NK-92 (cell line): ENCODE measurements at regions not wholly inside any gene's neighbourhood (a gene's known extent, or its start where the extent isn't known, plus 50 kb on each side); places are given as distances from the start of the nearest gene placed in this dataset.

Source experiments
- DNase-seq: peaks from one replicate; lab custom pipeline; 2025; ENCODE audit not compliant: unreplicated experiment; lab: John Stamatoyannopoulos, UW

- DNase-seq, result no peak
These were observed 1468.6 kb downstream of the BRD1 start for GRCh38 chr22:48358886-48359612.

GRCh38 chr22:48357961-48358360 lies 1469.7 kb downstream of the BRD1 start:
- DNase-seq, result no peak

GRCh38 chr22:48357196-48357595 lies 1470.5 kb downstream of the BRD1 start:
- DNase-seq, result no peak

- DNase-seq, result no peak
These were observed 1470.9 kb downstream of the BRD1 start for GRCh38 chr22:48356731-48357130.

GRCh38 chr22:48354096-48354495 lies 1473.6 kb downstream of the BRD1 start:
- DNase-seq, result no peak

- DNase-seq, result no peak
These were observed 1474.3 kb downstream of the BRD1 start for GRCh38 chr22:48353116-48353947.

GRCh38 chr22:48352086-48352911 lies 1475.4 kb downstream of the BRD1 start:
- DNase-seq, result no peak

- no peak for DNase-seq
These were observed 1476.1 kb downstream of the BRD1 start for GRCh38 chr22:48351376-48352085.

GRCh38 chr22:48350456-48350855 lies 1477.2 kb downstream of the BRD1 start:
- no peak for DNase-seq

- no peak for DNase-seq
These were observed 1478.8 kb downstream of the BRD1 start for GRCh38 chr22:48348855-48349254.

- DNase-seq, result no peak
These were observed 1480.4 kb downstream of the BRD1 start for GRCh38 chr22:48347311-48347710.

GRCh38 chr22:48346911-48347310 lies 1480.8 kb downstream of the BRD1 start:
- DNase-seq, result no peak

- no peak for DNase-seq
These were observed 1481.4 kb downstream of the BRD1 start for GRCh38 chr22:48346311-48346710.

- DNase-seq, result no peak
These were observed 1482.0 kb downstream of the BRD1 start for GRCh38 chr22:48345631-48346030.

- DNase-seq, result no peak
These were observed 1484.2 kb downstream of the BRD1 start for GRCh38 chr22:48343461-48343860.

GRCh38 chr22:48342732-48343131 lies 1484.9 kb downstream of the BRD1 start:
- DNase-seq, result no peak

GRCh38 chr22:48342016-48342415 lies 1485.7 kb downstream of the BRD1 start:
- DNase-seq, result no peak

GRCh38 chr22:48340727-48341709 lies 1486.7 kb downstream of the BRD1 start:
- no peak for DNase-seq

GRCh38 chr22:48340191-48340590 lies 1487.5 kb downstream of the BRD1 start:
- no peak for DNase-seq
